ENCODE measurements at regions not wholly inside any gene's neighbourhood (a gene's known extent, or its start where the extent isn't known, plus 50 kb on each side); places are given as distances from the start of the nearest gene placed in this dataset.

DNA sequence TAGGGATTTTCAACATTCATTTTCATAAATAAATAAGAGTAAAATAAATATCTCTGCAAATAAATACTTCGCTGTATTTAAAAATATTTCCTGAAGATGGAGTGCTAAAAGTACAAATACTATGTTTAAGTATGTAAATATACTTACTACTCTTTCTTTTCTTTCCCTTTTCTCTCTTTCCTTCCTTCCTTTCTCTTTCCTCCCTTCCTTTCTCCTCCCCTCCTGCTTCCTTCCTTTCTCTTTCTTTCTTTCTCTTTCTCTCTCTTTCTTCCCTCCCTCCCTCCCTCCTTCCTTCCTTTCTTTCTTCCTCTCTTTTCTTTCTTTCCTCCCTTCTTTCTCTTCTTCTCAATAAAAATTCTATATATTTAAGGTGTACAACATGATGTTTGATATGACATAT lies 496.1 kb downstream of the CCSER2 start:
- Mint-ChIP-seq H3K36me3 (ENCODE audit: low read depth) (no peaks in the 10 kb centered on the region), H3K27me3 (peaks cover 5% of the 10 kb centered on the region), H3K27ac (no peak overlapping the region), H3K4me3 (no peak overlapping the region), H3K9me3 (no peaks in the 10 kb centered on the region), H3K4me1 (ENCODE audit: low read depth) (no peaks in the 10 kb centered on the region)
- no peak for ATAC-seq
- ChIA-PET POLR2A (no interaction called here), CTCF (no interaction called here)
- TF ChIP-seq, protein P1, sequence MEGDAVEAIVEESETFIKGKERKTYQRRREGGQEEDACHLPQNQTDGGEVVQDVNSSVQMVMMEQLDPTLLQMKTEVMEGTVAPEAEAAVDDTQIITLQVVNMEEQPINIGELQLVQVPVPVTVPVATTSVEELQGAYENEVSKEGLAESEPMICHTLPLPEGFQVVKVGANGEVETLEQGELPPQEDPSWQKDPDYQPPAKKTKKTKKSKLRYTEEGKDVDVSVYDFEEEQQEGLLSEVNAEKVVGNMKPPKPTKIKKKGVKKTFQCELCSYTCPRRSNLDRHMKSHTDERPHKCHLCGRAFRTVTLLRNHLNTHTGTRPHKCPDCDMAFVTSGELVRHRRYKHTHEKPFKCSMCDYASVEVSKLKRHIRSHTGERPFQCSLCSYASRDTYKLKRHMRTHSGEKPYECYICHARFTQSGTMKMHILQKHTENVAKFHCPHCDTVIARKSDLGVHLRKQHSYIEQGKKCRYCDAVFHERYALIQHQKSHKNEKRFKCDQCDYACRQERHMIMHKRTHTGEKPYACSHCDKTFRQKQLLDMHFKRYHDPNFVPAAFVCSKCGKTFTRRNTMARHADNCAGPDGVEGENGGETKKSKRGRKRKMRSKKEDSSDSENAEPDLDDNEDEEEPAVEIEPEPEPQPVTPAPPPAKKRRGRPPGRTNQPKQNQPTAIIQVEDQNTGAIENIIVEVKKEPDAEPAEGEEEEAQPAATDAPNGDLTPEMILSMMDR (IDR thresholded peaks at IDR 0.05), result no peak
- intact Hi-C loops (cut with micrococcal nuclease), result no loop called here
- DNase-seq, result no peak

DNA sequence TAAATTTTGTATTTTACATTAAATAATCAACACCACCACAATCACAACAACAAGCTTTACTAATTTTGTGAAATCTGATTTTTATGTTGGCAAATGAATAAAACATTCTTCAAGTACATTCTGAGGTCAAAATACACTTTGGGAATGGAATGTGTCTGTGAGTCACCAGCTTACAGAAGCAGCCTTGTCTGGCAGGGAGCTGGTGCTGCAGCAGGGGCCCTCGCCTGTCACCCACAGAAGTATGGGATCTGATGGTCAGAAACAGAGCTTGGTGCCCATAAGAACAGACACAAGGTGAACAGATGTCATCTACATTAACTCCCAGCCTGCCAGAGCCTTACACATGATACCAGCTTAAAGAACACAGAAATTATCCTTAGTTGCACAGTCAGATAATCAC lies 496.9 kb downstream of the CCSER2 start:
- TF ChIP-seq, protein P1 (IDR thresholded peaks at IDR 0.05), result no peak
- POLR2A ChIA-PET, result no interaction called here
- no peaks in the 10 kb centered on the region for H3K9me3 Mint-ChIP-seq
- H3K4me3 Mint-ChIP-seq, result no peak overlapping the region
- intact Hi-C loops (cut with micrococcal nuclease), result no loop called here
- DNase-seq (no peak), ATAC-seq (no peak)
- no peaks in the 10 kb centered on the region for H3K4me1 Mint-ChIP-seq (ENCODE audit: low read depth)
- peaks cover 5% of the 10 kb centered on the region for H3K27me3 Mint-ChIP-seq
- CTCF ChIA-PET, result no interaction called here
- H3K27ac Mint-ChIP-seq, result no peak overlapping the region
- H3K36me3 Mint-ChIP-seq (ENCODE audit: low read depth), result no peaks in the 10 kb centered on the region

DNA sequence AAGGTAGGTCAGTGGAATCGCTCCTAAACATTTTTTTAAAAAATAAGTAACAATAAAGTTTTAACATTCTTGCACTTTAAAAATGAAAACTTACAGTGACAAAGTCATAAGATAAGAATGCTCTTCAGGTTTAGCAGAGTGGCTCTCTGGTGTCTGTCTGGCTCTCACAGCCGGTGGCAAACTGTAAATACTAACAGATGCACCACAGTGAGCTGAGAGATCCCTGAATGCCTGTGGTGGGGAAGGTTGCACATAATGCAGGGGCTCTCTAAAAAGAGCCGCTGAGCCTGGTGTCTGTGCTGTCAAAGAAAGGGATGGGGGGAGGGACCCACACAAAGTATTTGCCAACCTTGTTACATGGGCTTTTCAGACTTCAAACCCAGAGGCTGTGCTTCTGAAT lies 498.3 kb downstream of the CCSER2 start:
- ATAC-seq, result no peak
- TF ChIP-seq, protein P1 (IDR thresholded peaks at IDR 0.05), result no peak
- POLR2A ChIA-PET, result no interaction called here
- CTCF ChIA-PET, result no interaction called here
- Mint-ChIP-seq H3K27me3 (peaks cover 5% of the 10 kb centered on the region), H3K9me3 (no peaks in the 10 kb centered on the region), H3K36me3 (ENCODE audit: low read depth) (no peaks in the 10 kb centered on the region), H3K4me1 (ENCODE audit: low read depth) (no peaks in the 10 kb centered on the region), H3K4me3 (no peak overlapping the region), H3K27ac (no peak overlapping the region)
- DNase-seq, result no peak
- intact Hi-C loops (cut with micrococcal nuclease), result no loop called here

DNA sequence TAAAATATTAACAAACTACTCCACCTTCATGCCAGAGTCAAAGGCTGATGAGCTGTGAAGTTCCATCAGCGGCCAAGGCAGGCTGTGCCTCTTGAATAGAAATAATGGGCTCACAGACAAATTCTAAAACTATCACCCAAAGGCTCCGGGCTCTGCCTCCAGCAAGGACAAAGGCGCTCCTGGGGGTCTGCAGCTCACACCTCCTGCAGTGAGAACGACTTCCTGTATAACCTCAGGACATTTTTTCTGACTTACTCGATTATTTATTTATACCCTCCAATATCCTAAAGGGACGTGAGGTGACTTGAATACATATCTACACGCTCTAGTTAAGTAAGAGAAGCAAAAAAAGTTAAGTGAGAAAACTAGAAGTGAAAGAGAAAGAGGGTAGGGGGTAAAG lies 500.7 kb downstream of the CCSER2 start:
- Mint-ChIP-seq H3K4me1 (ENCODE audit: low read depth) (no peaks in the 10 kb centered on the region), H3K36me3 (ENCODE audit: low read depth) (no peaks in the 10 kb centered on the region), H3K4me3 (no peak overlapping the region), H3K27ac (no peak overlapping the region), H3K9me3 (no peaks in the 10 kb centered on the region), H3K27me3 (peaks cover 5% of the 10 kb centered on the region)
- DNase-seq (no peak), ATAC-seq (no peak)
- TF ChIP-seq, protein P1 (IDR thresholded peaks at IDR 0.05), result no peak
- ChIA-PET POLR2A (no interaction called here), CTCF (no interaction called here)
- intact Hi-C loops (cut with micrococcal nuclease), result no loop called here

DNA sequence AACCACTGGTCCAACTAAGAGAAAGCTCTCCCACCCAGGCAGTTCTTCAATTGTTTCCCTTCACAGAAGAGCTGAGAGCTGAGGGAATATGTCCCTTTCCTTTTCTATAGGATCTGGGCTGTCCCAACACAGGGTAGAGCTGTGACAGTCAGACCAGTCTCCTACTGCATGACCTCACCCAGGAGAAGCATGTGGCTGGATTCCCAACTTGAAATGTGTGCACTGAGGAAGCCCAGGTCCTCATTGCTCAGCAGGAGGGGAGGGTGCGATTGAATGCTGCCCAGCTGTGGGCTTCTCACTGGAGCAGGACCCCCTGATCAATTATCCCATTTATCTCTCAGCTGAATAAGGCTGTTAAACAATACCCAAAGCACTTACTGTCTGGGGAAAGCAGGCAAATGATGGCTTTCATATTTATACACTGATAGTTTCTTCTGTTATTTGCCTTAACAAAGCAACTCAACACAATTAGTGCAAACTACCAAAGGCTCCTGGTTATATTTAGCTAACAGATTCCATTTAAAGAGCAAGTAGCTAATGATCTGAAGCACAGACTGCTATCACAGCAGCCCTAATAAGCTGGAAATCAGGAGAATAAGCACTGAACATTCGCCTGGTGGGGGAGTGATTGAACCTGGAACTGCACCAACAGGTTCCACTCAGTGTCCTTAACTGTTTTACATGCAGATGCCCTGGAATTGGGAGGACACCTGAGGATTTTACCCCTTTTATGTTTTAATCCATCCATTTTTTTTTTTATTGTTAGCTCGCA lies 508.8 kb downstream of the CCSER2 start:
- CTCF ChIA-PET, result no interaction called here

More for the DNA sequence above, 508.8 kb downstream of the CCSER2 start:
- intact Hi-C loops (cut with micrococcal nuclease), result no loop called here
- Mint-ChIP-seq H3K27me3 (peaks cover 2% of the 10 kb centered on the region), H3K4me3 (no peak overlapping the region), H3K36me3 (ENCODE audit: low read depth) (no peaks in the 10 kb centered on the region), H3K9me3 (no peaks in the 10 kb centered on the region), H3K27ac (no peak overlapping the region), H3K4me1 (ENCODE audit: low read depth) (no peaks in the 10 kb centered on the region)
- ATAC-seq (no peak), DNase-seq (no peak)
- TF ChIP-seq, protein P1 (IDR thresholded peaks at IDR 0.05), result no peak
- POLR2A ChIA-PET, result no interaction called here

Measured in activated CD8-positive, alpha-beta T cell treated with anti-CD3 and anti-CD28 coated beads for 36 hours (primary cell).